ENCODE measurements at regions not wholly inside any gene's neighbourhood (a gene's known extent, or its start where the extent isn't known, plus 50 kb on each side); places are given as distances from the start of the nearest gene placed in this dataset.

- H3K9me3 ChIP-seq: no peaks in the 10 kb centered on the region
- no peak for TF ChIP-seq CTCF (IDR thresholded peaks at IDR 0.05)
- no peaks in the 10 kb centered on the region for H3K27me3 ChIP-seq
- no peak overlapping the region for H3K4me3 ChIP-seq
- no peaks in the 10 kb centered on the region for H3K4me1 ChIP-seq
- intact Hi-C loops (cut with DNase I): no loop called here
- no peaks in the 10 kb centered on the region for H3K36me3 ChIP-seq
- ATAC-seq (no peak), DNase-seq (no peak)
- H3K27ac ChIP-seq: no peak overlapping the region
Measured at GRCh38 chr7:121490309-121490708, 94.2 kb upstream of the FAM3C start.

- ATAC-seq: no peak
- no peaks in the 10 kb centered on the region for H3K4me1 ChIP-seq
- no peak for TF ChIP-seq CTCF (IDR thresholded peaks at IDR 0.05)
- no peaks in the 10 kb centered on the region for H3K36me3 ChIP-seq
- no peak for DNase-seq
- intact Hi-C loops (cut with DNase I): no loop called here
- no peaks in the 10 kb centered on the region for H3K27me3 ChIP-seq
- H3K4me3 ChIP-seq: no peak overlapping the region
- no peaks in the 10 kb centered on the region for H3K9me3 ChIP-seq
- no peak overlapping the region for H3K27ac ChIP-seq
Measured at GRCh38 chr7:121489440-121489839, 93.3 kb upstream of the FAM3C start.

GRCh38 chr7:121488111-121488650 is 92.1 kb upstream of the FAM3C start:
- Histone ChIP-seq H3K4me1 (no peaks in the 10 kb centered on the region), H3K27ac (no peak overlapping the region), H3K4me3 (no peak overlapping the region), H3K36me3 (no peaks in the 10 kb centered on the region), H3K9me3 (no peaks in the 10 kb centered on the region), H3K27me3 (no peaks in the 10 kb centered on the region)
- intact Hi-C loops (cut with DNase I): no loop called here
- ATAC-seq (no peak), DNase-seq (no peak)
- TF ChIP-seq CTCF (IDR thresholded peaks at IDR 0.05): no peak

- no peaks in the 10 kb centered on the region for H3K36me3 ChIP-seq
- ATAC-seq (no peak), DNase-seq (no peak)
- no peaks in the 10 kb centered on the region for H3K4me1 ChIP-seq
- no peaks in the 10 kb centered on the region for H3K27me3 ChIP-seq
- H3K4me3 ChIP-seq: no peak overlapping the region
- intact Hi-C loops (cut with DNase I): no loop called here
- H3K9me3 ChIP-seq: no peaks in the 10 kb centered on the region
- no peak overlapping the region for H3K27ac ChIP-seq
- TF ChIP-seq CTCF (IDR thresholded peaks at IDR 0.05): no peak
Measured at GRCh38 chr7:121486590-121486989, 90.5 kb upstream of the FAM3C start.

GRCh38 chr7:121485467-121486243 is 89.5 kb upstream of the FAM3C start:
- H3K27ac ChIP-seq: no peak overlapping the region
- no peak for ATAC-seq

More at GRCh38 chr7:121485467-121486243, 89.5 kb upstream of the FAM3C start:
- no peaks in the 10 kb centered on the region for H3K9me3 ChIP-seq
- no peaks in the 10 kb centered on the region for H3K36me3 ChIP-seq
- no peak for TF ChIP-seq CTCF (IDR thresholded peaks at IDR 0.05)
- no peaks in the 10 kb centered on the region for H3K27me3 ChIP-seq
- no peak overlapping the region for H3K4me3 ChIP-seq
- no peaks in the 10 kb centered on the region for H3K4me1 ChIP-seq
- DNase-seq: no peak
- intact Hi-C loops (cut with DNase I): no loop called here
